ENCODE measurements at regions not wholly inside any gene's neighbourhood (a gene's known extent, or its start where the extent isn't known, plus 50 kb on each side); places are given as distances from the start of the nearest gene placed in this dataset.

DNA sequence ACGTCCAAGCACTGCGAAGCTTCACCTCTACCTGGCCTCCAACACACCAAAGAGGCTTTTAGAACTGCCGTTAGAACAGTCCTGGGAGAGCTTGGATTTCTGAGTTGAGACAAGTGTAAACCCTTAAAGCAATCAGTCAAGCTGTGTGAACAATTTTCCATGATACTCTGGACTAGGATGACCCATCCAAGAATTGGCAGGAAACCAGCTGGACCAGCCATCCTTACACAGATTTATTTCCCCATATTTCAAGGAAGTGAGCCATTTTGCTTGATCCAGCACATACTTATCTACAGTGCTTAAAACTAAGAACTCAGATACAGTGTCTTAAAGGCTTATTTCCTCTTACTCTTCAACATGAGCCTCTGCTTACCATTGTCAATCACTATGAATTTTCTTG, 340.7 kb upstream of the HS3ST1 start:
- TF ChIP-seq, protein P1, sequence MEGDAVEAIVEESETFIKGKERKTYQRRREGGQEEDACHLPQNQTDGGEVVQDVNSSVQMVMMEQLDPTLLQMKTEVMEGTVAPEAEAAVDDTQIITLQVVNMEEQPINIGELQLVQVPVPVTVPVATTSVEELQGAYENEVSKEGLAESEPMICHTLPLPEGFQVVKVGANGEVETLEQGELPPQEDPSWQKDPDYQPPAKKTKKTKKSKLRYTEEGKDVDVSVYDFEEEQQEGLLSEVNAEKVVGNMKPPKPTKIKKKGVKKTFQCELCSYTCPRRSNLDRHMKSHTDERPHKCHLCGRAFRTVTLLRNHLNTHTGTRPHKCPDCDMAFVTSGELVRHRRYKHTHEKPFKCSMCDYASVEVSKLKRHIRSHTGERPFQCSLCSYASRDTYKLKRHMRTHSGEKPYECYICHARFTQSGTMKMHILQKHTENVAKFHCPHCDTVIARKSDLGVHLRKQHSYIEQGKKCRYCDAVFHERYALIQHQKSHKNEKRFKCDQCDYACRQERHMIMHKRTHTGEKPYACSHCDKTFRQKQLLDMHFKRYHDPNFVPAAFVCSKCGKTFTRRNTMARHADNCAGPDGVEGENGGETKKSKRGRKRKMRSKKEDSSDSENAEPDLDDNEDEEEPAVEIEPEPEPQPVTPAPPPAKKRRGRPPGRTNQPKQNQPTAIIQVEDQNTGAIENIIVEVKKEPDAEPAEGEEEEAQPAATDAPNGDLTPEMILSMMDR (IDR thresholded peaks at IDR 0.05): no peak
- TF ChIP-seq POLR2A (IDR thresholded peaks at IDR 0.05): no peak

Measured in right lobe of liver (tissue), 4 donors.